CD4-positive, CD25-positive, alpha-beta regulatory T cell (primary cell): ENCODE measurements at regions not wholly inside any gene's neighbourhood (a gene's known extent, or its start where the extent isn't known, plus 50 kb on each side); places are given as distances from the start of the nearest gene placed in this dataset.
A peak's percentile ranks its signal among the peaks of the same experiment; 100 is the strongest.

ENCODE experiments used
- ATAC-seq, 2 donors: fragments of 150-1000 bp; cut with Tn5 transposase; one replicate each; pipeline ENCODE4 v1.10.0; 2021; ENCODE audit warnings: low read depth in 2 of 2, moderate number of reproducible peaks in 2 of 2, moderate library complexity in 1 of 2
- DNase-seq, 3 donors: peaks; one replicate each; pipeline versions ENCODE4 v3.0.0 to v3.0.0-alpha.2; 2012 to 2022; ENCODE audit warnings: mixed read lengths in 1 of 3
- H3K27ac ChIP-seq: one replicate; pipeline ENCODE4 v1.7.0; 2013; ENCODE audit warnings: mild to moderate bottlenecking, low read length; ENCODE audit not compliant: insufficient read depth, poor library complexity, severe bottlenecking
- H3K27me3 ChIP-seq: one replicate; pipeline ENCODE4 v1.7.0; 2013; ENCODE audit warnings: low read length; ENCODE audit not compliant: control insufficient read depth, insufficient read depth
- H3K36me3 ChIP-seq: one replicate; pipeline ENCODE4 v1.7.0; 2013; ENCODE audit warnings: mild to moderate bottlenecking, low read length, moderate library complexity; ENCODE audit not compliant: control insufficient read depth, insufficient read depth
- H3K4me1 ChIP-seq: 2 replicates; pipeline ENCODE4 v1.7.0; 2013; ENCODE audit warnings: mild to moderate bottlenecking, low read length; ENCODE audit not compliant: insufficient read depth, control insufficient read depth, poor library complexity, severe bottlenecking
- H3K4me3 ChIP-seq: one replicate; pipeline ENCODE4 v1.7.0; 2013; ENCODE audit warnings: low read depth, mild to moderate bottlenecking, low read length, moderate library complexity
- H3K9me3 ChIP-seq, 2 experiments: 1 replicate in 1 of 2; 2 replicates in 1 of 2; pipeline ENCODE4 v1.7.0; 2013; ENCODE audit warnings: low read length in 2 of 2, mild to moderate bottlenecking in 1 of 2, moderate library complexity in 1 of 2; ENCODE audit not compliant: control insufficient read depth in 2 of 2
- H3K27ac Mint-ChIP-seq, 3 donors: one replicate each; pipeline ENCODE4 v1.8.0; 2020 to 2022; ENCODE audit warnings: mild to moderate bottlenecking in 3 of 3, mixed read lengths in 3 of 3, moderate library complexity in 2 of 3
- H3K27me3 Mint-ChIP-seq: one replicate; pipeline ENCODE4 v1.8.0; 2022; ENCODE audit warnings: mild to moderate bottlenecking, mixed read lengths
- H3K36me3 Mint-ChIP-seq: one replicate; pipeline ENCODE4 v1.8.0; 2020; ENCODE audit warnings: mixed read lengths
- H3K4me1 Mint-ChIP-seq, 4 donors: one replicate each; pipeline ENCODE4 v1.8.0; 2020 to 2022; ENCODE audit warnings: mixed read lengths in 4 of 4, mild to moderate bottlenecking in 1 of 4
- H3K4me3 Mint-ChIP-seq, 4 donors: one replicate each; pipeline ENCODE4 v1.8.0; 2020 to 2022; ENCODE audit warnings: mild to moderate bottlenecking in 4 of 4, mixed read lengths in 4 of 4, moderate library complexity in 3 of 4
- H3K9me3 Mint-ChIP-seq, 7 donors: one replicate each; pipeline ENCODE4 v1.8.0; 2020 to 2022; ENCODE audit warnings: mixed read lengths in 7 of 7, mild to moderate bottlenecking in 3 of 7, moderate library complexity in 2 of 7

DNA sequence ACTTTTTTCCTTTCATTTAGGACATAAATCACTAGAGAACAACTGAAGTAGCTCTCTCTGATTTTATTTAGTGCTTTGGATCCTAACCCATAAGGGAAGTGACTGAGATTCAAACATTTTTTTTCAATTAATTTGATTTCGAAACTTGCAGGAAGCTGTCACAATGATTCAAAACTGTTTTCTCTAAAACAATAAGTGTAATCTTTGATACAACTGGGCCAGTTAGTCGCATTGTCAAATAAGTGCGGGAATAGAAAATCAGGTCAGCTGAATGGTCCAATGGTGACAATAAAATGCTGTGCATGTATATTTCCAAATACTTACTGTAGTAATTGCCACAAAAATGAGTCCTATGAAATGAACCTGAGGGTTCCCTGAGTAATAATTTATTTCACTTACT is 930.8 kb downstream of the TFAP2A start:
- H3K27me3 ChIP-seq, result no peaks in the 10 kb centered on the region
- no peak overlapping the region for H3K4me3 Mint-ChIP-seq
- no peak for ATAC-seq
- H3K27ac ChIP-seq, result no peak overlapping the region
- no peak overlapping the region for H3K27ac Mint-ChIP-seq
- H3K9me3 ChIP-seq, result no peaks in the 10 kb centered on the region
- H3K27me3 Mint-ChIP-seq, result no peaks in the 10 kb centered on the region
- peaks cover 0 to 5% (median 3%) of the 10 kb centered on the region in 7 donors for H3K9me3 Mint-ChIP-seq
- no peaks in the 10 kb centered on the region for H3K36me3 Mint-ChIP-seq
- H3K4me1 ChIP-seq, result no peaks in the 10 kb centered on the region
- peaks cover 0 to 39% (median 6%) of the 10 kb centered on the region in 4 donors for H3K4me1 Mint-ChIP-seq
- H3K4me3 ChIP-seq, result no peak overlapping the region
- H3K36me3 ChIP-seq, result no peaks in the 10 kb centered on the region
- DNase-seq, result no peak

GRCh38 chr6:9482030-9482738 is 932.7 kb downstream of the TFAP2A start:
- no peaks in the 10 kb centered on the region for H3K36me3 Mint-ChIP-seq
- peaks cover 0 to 5% (median 3%) of the 10 kb centered on the region in 7 donors for H3K9me3 Mint-ChIP-seq
- H3K36me3 ChIP-seq, result no peaks in the 10 kb centered on the region
- peak overlapping the region in 2 of 3 donors; percentile 74 to 76 for H3K27ac Mint-ChIP-seq
- no peak for DNase-seq
- peaks cover 0 to 39% (median 6%) of the 10 kb centered on the region in 4 donors for H3K4me1 Mint-ChIP-seq
- no peaks in the 10 kb centered on the region for H3K9me3 ChIP-seq
- peak; percentile 71 to 73 for ATAC-seq
- peak overlapping the region; percentile 0 to 48 (median 20) for H3K4me3 Mint-ChIP-seq
- no peaks in the 10 kb centered on the region for H3K27me3 ChIP-seq
- peak overlapping the region; percentile 24 for H3K4me3 ChIP-seq
- no peaks in the 10 kb centered on the region for H3K4me1 ChIP-seq
- no peak overlapping the region for H3K27ac ChIP-seq
- no peaks in the 10 kb centered on the region for H3K27me3 Mint-ChIP-seq

DNA sequence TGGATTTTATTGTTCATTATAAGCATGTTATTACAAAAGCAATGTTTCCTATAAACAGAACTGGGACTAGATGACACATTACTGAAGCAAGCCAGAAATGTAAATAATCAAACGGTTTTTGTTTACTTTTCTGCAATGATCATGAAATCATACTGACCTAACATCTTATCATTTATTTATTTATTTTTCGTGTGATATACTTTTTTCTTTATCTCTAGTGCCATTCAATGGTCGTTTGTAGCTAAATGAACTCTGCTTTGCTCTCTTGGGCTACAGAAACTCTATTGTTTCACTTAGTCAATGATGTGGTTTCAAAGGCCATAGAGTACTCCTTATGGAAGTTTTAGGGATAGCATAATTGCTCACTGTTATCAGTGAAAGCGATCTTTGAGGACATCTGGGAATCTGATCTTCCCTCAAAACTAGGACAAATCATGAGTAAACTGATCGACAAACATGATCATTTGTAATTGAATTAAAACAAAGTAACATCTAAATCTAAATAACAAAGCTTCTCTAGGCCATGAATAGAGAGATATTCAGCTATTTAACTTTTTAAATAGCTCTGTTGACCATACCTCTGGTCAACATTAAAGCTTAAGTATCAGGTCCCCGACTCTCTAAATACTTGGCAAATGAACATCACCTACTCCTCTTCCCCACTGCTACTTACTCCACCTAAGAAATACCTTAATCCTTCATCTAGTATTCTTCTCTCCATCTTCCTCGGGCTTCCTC is 933.4 kb downstream of the TFAP2A start:
- Mint-ChIP-seq H3K36me3 (no peaks in the 10 kb centered on the region), H3K4me1 (peaks cover 0 to 39% (median 6%) of the 10 kb centered on the region in 4 donors), H3K27me3 (no peaks in the 10 kb centered on the region), H3K9me3 (peaks cover 0 to 5% (median 3%) of the 10 kb centered on the region in 7 donors), H3K4me3 (peak overlapping the region; percentile 5 to 48 (median 20)), H3K27ac (peak overlapping the region in 1 of 3 donors; percentile 76)
- H3K9me3 ChIP-seq, result no peaks in the 10 kb centered on the region
- no peak for ATAC-seq
- H3K4me3 ChIP-seq, result peak overlapping the region; percentile 24
- no peaks in the 10 kb centered on the region for H3K36me3 ChIP-seq
- DNase-seq, result no peak
- no peaks in the 10 kb centered on the region for H3K27me3 ChIP-seq
- H3K4me1 ChIP-seq, result no peaks in the 10 kb centered on the region
- H3K27ac ChIP-seq, result no peak overlapping the region

DNA sequence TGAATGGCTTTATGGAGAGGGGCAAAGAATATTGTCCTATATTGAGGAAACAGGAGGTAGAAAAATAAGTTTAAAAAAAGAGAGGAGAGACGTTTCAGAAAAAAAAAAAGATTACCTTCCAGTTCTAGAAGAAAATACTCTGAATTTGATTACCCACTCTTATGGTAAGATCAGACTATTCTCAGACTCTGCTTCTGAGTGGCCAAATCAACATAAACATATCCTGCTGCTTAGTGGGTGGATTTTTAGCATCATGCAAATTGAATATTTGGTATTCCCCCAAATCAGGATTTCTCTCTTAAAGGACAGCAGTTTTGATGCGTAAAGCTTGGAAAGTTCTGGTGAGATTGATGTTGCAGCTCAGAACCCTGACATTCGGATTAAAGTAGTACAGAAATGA is 946.6 kb downstream of the TFAP2A start:
- Histone ChIP-seq H3K4me1 (no peaks in the 10 kb centered on the region), H3K27me3 (no peaks in the 10 kb centered on the region), H3K4me3 (no peak overlapping the region), H3K27ac (no peak overlapping the region), H3K36me3 (no peaks in the 10 kb centered on the region), H3K9me3 (no peaks in the 10 kb centered on the region)
- peaks cover 0 to 6% (median 3%) of the 10 kb centered on the region in 7 donors for H3K9me3 Mint-ChIP-seq
- H3K4me3 Mint-ChIP-seq, result no peak overlapping the region
- ATAC-seq (no peak), DNase-seq (no peak)
- H3K27me3 Mint-ChIP-seq, result no peaks in the 10 kb centered on the region
- no peak overlapping the region for H3K27ac Mint-ChIP-seq
- H3K4me1 Mint-ChIP-seq, result peaks cover 0 to 6% (median 0%) of the 10 kb centered on the region in 4 donors
- no peaks in the 10 kb centered on the region for H3K36me3 Mint-ChIP-seq

DNA sequence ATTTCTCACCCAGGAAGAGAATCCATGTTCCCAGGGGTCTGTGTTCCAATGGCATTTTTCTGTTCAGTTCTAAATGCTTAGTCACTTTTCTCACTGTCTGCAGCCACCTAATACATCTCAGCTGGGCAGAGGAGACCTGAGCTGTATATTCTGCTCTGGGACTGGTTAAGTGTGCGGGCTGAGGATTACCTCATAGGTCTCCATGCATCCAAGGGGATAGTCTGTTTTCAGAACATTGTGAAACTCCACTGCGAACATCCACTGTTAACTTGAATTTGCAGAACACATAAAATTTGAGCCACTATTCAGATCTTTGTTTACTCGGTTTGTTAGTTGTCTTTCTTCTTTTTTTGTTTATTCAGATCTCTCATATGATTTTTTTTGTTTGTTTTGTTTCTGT is 947.1 kb downstream of the TFAP2A start:
- Histone ChIP-seq H3K4me3 (no peak overlapping the region), H3K9me3 (no peaks in the 10 kb centered on the region), H3K4me1 (no peaks in the 10 kb centered on the region), H3K27me3 (no peaks in the 10 kb centered on the region), H3K27ac (no peak overlapping the region), H3K36me3 (no peaks in the 10 kb centered on the region)
- no peak for DNase-seq
- Mint-ChIP-seq H3K4me3 (no peak overlapping the region), H3K27me3 (no peaks in the 10 kb centered on the region), H3K4me1 (peaks cover 0 to under 1% (median 0%) of the 10 kb centered on the region in 4 donors), H3K36me3 (no peaks in the 10 kb centered on the region), H3K27ac (no peak overlapping the region), H3K9me3 (peaks cover 0 to 6% (median 2%) of the 10 kb centered on the region in 7 donors)
- ATAC-seq, result no peak

GRCh38 chr6:9464583-9464982 is 950.3 kb downstream of the TFAP2A start:
- Mint-ChIP-seq H3K9me3 (peaks cover 0 to 4% (median 0%) of the 10 kb centered on the region in 7 donors), H3K36me3 (no peaks in the 10 kb centered on the region), H3K4me3 (no peak overlapping the region), H3K4me1 (no peaks in the 10 kb centered on the region), H3K27ac (no peak overlapping the region), H3K27me3 (no peaks in the 10 kb centered on the region)
- no peaks in the 10 kb centered on the region for H3K4me1 ChIP-seq
- no peaks in the 10 kb centered on the region for H3K9me3 ChIP-seq
- H3K4me3 ChIP-seq, result no peak overlapping the region
- no peak overlapping the region for H3K27ac ChIP-seq
- ATAC-seq (no peak), DNase-seq (no peak)
- no peaks in the 10 kb centered on the region for H3K36me3 ChIP-seq
- H3K27me3 ChIP-seq, result no peaks in the 10 kb centered on the region

DNA sequence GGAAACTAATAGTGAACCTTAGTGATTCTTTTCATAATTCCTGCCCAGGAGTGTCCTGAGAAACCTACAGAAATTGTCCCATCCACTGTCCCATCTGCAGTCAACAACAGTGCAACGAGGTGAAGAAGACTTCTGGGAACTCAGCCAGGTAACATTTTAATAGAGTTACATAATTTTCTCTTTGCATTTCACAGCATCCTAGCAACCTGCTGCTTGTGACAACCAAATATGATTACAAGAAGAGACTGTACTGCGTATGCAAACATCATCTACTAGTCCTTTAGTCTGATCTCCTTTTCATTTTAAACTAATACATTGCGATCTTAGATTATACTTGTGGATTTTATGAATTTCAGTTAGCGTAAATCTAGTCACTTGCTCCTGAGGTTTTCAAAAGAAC is 951.6 kb downstream of the TFAP2A start:
- Mint-ChIP-seq H3K9me3 (peaks cover 0 to 4% (median 0%) of the 10 kb centered on the region in 7 donors), H3K27me3 (no peaks in the 10 kb centered on the region), H3K27ac (no peak overlapping the region), H3K36me3 (no peaks in the 10 kb centered on the region), H3K4me3 (no peak overlapping the region), H3K4me1 (no peaks in the 10 kb centered on the region)
- Histone ChIP-seq H3K27me3 (no peaks in the 10 kb centered on the region), H3K9me3 (no peaks in the 10 kb centered on the region), H3K4me3 (no peak overlapping the region), H3K4me1 (no peaks in the 10 kb centered on the region), H3K27ac (no peak overlapping the region), H3K36me3 (no peaks in the 10 kb centered on the region)
- DNase-seq (no peak), ATAC-seq (no peak)
